Gastroesophageal sphincter (tissue), 3 donors: ENCODE measurements at regions not wholly inside any gene's neighbourhood (a gene's known extent, or its start where the extent isn't known, plus 50 kb on each side); places are given as distances from the start of the nearest gene placed in this dataset.

Source experiments
- CTCF ChIP-seq, 4 experiments: fragments of 200-600 bp in 2 of 4; fragments of 450-650 bp in 2 of 4; sonication (generic) in 1 of 4; IDR thresholded peaks; one replicate each; pipeline ENCODE4 v1.5.1; 2017 to 2019; ENCODE audit warnings: antibody characterized with exemption in 4 of 4, mild to moderate bottlenecking in 2 of 4, moderate library complexity in 2 of 4
- POLR2A ChIP-seq, 2 donors: fragments of 450-650 bp; IDR thresholded peaks; one replicate each; pipeline ENCODE4 v1.6.1; 2017; ENCODE audit warnings: antibody characterized with exemption in 2 of 2, mild to moderate bottlenecking in 2 of 2, moderate library complexity in 1 of 2
- POLR2AphosphoS5 ChIP-seq: sonication (generic); formaldehyde crosslinking; IDR thresholded peaks from one replicate; pipeline ENCODE4 v1.6.1; 2017; ENCODE audit warnings: antibody characterized with exemption

- no peak for TF ChIP-seq CTCF (IDR thresholded peaks at IDR 0.05)
- TF ChIP-seq POLR2A (IDR thresholded peaks at IDR 0.05) = no peak
- no peak for TF ChIP-seq POLR2AphosphoS5
These were observed 187.5 kb upstream of the ANKRD50 start for GRCh38 chr4:124899997-124900396.
